HG03045 (cell line): ENCODE measurements at regions not wholly inside any gene's neighbourhood (a gene's known extent, or its start where the extent isn't known, plus 50 kb on each side); places are given as distances from the start of the nearest gene placed in this dataset.

Source experiments
- ATAC-seq: cut with Tn5 transposase; IDR thresholded peaks from one replicate; pipeline ENCODE4 v1.9.1; 2021; ENCODE audit warnings: mild to moderate bottlenecking, moderate library complexity; ENCODE audit not compliant: unreplicated experiment

DNA sequence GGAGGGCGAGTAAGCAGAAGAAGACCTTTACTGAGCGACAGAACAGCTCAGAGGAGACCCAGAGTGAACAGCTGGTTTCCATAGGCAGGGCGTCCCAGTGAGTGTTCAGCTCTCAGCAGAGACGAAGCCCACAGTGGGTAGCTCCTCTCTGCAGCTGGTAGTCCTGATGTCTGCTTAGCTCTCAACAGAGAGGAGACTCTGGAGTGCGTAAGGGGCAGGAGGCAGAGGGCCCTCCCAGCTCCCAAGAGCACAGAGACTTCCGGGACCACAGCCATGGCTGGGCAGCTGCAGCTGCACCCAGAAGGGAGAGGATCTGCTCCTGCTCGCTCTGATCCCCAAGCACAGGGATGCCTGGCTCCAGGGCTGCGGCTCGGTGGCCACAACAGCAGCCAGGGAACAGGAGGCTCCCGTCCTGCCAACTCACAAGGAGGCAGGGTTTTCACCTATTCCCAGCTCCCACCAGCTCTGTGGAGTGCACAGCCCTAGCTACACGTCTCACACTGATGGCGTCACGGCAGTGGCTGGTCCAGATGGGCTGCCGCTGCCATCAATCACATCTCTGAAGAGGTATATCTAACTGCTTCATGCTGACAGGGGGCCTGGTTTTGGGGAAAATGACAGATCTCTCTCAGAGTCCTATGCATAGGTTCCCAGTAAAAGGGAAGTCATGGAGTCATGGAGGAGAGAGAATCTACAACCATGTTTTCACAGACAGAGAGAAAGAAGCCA lies 2660.1 kb upstream of the PCDH20 start:
- no peak for ATAC-seq

DNA sequence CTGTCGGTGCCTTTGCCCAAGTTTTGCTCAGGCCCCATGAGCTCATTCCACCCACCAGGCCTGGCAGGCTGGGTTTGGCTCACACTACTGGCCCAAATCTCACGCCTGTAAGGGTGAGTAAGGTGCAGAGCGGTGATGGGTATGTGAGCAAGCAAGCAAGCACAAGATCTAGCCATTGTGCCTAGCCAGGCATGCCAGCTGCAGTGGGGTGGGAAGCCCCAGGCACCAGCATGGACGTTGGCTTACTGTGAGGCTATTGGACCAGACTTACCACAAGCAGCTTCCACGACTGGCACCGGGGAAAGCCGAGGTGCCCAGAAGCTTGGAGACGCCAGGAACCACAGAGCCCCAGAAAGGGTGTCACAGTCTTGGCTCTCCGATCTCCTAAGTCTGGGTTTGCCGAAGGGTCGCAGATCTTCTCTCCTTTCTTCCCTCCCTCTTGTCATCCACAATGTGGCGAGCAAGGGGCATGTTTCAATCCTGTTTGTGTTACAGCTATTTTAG lies 2659.4 kb upstream of the PCDH20 start:
- no peak for ATAC-seq

DNA sequence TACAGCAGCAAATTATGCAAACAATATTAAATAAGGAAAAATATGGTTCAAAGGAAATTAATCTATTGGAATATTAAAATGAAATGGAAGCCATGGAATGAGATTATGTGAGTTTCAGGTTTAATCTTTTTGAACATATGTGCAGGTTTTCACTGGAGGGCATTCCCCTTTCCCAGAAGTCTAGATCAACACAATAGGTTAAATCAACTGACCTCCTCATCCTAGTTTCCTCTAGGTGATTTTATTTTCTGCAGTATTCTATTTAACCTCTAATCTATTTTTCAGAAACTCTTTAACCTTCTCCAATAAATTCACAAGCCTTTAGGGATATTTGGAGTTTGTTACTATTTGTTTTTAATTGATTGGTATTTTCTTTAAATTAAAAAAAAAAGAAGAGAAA lies 2657.6 kb upstream of the PCDH20 start:
- no peak for ATAC-seq

DNA sequence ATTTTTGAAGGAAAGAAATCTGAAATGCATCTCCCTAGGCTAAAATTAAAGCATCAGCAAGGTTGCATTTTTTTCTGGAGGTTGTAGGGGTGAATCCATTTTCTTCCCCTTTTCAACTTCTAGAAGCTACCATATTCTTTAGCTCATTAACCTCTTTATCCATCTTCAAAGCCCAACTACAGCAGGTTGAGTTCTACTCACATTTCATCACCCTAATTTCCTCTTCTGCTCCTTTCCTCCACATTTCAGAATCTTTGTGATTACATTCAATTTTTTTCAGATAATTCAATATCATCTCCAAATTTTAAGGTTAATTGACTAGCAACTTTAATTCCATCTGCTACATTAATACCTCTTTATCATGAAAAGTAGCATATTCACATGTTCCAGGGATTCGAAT lies 2655.7 kb upstream of the PCDH20 start:
- ATAC-seq, result no peak

DNA sequence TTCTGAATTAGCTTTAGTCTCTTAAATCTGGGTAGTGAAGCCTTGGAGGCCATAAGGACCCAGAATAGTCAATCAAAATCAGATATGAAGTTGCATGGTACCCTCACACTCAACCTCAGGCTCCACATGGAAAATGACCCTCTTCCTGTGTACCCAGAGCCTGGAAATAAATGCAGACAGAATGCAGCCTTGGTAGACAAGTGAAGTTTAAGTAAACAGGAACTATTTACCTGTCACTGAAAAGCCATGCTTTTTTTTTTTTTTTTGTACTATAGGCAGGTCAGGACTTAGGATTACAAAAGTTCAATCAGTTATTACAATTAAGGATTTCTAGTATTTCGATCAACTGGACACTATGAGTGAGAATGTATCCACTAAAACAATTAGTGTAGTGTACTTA lies 2654.2 kb upstream of the PCDH20 start:
- no peak for ATAC-seq

DNA sequence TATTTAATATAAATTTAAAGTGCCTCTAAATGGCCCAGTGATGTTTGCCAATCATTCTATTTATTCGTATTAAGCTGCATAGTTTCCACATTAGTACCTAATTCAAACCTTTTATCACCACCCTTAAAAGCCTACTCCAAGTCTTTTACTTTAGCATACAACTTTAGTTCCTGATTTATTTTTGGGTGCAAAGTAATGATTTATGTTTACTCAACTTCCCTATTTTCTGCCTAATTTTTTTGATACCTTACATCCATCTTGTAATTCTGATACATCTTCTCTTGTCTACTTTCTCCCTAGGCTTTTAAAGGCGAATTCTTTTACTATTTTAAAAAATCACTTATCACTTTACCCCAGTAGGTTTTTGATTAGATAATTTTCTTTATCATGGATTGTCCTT lies 2651.1 kb upstream of the PCDH20 start:
- no peak for ATAC-seq

DNA sequence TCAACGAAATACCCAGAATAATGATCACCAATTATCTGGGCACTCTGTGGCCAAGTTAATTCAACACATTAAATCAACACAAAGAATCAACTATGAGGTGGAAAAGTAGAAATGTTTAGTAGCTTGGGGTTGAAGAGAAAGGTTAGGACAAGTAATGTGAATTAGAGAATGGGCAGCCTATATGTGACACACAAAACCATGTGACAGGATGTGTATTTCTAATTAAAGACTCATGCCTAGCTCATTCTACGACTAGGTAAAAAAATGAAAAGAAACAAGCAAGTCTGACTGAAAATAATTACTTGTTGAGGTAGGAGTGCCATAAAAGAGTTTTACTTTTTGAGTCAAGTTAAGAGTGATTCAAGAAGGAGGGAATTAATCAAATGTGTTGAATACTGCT lies 2646.0 kb upstream of the PCDH20 start:
- no peak for ATAC-seq

DNA sequence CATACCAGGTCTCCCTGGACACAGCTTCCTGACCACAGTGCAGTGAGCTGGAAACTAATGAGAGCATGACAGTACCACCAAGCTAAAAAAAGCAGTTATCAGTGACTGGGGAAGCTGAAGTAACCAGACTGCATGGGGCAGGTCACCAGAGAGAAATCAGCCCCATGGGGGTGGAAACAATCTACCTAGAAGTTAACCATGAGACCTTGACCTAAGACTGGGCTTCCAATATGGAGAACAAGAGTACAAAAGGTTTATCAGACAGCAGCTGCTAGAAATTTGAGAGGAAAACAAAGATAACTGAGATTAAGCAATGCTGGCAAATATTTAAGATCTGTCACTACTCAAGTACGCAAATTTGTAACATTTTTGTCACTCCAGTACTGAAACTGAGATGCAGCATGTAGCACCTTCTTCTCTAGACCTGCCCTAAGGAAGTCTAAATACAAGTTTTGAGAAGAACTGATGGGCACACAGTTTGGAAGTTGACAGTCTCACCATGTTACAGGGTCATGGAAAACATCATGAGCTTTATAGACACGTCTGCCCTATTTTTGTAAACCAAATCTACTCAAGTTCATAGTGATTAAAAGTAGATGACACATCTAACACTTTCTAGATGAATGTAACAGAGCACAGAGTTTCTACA lies 2641.8 kb upstream of the PCDH20 start:
- no peak for ATAC-seq

DNA sequence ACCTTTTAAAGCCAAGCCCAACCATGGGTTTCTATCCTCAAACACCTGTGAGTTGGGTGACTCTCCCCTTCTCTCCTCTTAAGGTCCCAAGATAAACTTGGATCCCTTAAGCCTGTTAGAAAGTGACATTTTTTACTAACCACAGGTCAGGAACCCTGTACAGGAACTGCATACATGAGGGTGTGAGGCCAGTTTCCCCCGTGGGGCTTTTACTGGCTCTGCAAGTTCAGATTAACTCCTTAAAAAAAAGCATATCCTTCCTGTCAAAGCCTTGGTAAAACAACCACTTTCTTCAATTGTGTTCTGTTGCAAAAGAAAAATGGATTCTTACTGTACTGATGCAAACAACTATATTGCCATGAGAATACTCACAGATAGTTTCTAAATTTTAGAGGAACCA lies 2638.7 kb upstream of the PCDH20 start:
- no peak for ATAC-seq

DNA sequence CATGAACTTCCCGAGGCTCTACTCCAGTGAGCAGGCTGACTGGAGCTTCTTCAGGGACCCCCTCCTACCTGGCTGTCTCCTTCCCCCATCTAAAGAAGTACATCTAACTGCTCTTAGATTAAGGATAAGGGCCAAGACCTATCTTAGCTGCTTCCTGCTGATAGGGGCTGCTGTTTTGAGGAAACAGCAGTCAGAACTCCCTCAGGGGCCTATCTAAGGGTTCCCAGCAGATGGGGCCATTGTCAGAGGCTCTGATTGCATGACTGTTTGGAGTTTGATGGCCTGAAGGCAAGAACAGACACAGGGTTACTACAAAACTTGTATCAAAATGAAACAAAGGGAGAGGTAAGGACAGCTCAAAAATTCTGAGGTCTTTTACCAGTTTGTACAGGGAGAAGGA lies 2636.9 kb upstream of the PCDH20 start:
- ATAC-seq, result no peak

DNA sequence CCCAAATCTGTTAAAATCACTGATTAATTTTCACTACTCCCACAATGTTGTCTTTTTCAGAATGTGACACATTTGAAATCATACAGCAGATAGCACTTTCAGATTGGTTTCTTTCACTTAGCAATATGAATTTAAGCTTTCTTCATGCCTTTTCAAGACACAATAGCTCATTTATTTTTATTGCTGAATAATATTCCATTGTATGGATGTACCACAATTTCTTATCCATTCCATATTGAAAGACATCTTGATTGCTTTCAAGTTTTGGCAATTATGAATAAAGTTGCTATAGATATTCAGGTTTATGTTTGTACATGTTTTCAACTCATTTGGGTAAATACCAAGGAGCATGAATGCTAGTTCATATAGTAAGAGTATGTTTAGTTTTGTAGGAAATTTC lies 2635.6 kb upstream of the PCDH20 start:
- ATAC-seq, result no peak

DNA sequence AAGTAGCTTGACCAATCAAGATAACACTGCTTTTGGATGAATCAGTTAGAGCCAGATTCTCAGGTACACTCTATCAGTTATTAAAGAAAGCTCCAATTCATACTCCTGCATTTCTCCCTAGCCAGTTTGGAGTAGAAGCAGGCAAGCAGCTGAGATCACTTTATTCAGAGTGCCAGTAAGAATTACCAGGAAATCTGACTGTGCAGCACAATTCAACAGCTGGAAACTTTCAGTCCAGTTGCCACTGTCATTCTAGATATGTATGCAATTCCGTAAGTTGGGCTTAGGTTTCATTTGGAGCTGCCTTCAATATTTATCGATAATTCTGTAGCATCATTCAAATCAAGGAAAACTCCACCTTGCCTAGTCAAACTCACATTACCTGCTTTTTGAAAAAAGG lies 2625.6 kb upstream of the PCDH20 start:
- ATAC-seq, result no peak

DNA sequence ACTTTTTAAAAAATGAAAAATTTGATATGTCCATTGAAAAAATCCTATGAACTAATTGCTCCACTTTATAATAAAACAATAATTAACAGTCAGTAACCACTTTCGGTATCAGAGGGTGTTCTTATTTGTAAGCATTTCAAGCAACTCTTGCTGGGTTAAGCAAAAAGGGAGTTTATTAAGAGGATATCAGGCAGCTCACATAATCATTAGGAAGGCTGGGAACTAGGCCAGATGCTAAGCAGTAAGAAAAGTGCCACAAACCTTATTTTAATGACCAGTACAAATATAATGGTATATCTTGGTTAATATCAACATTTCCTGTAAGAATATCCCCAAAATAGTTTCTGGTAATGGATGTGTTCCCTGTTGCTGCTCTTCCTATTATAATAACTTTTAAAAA lies 2618.3 kb upstream of the PCDH20 start:
- no peak for ATAC-seq

DNA sequence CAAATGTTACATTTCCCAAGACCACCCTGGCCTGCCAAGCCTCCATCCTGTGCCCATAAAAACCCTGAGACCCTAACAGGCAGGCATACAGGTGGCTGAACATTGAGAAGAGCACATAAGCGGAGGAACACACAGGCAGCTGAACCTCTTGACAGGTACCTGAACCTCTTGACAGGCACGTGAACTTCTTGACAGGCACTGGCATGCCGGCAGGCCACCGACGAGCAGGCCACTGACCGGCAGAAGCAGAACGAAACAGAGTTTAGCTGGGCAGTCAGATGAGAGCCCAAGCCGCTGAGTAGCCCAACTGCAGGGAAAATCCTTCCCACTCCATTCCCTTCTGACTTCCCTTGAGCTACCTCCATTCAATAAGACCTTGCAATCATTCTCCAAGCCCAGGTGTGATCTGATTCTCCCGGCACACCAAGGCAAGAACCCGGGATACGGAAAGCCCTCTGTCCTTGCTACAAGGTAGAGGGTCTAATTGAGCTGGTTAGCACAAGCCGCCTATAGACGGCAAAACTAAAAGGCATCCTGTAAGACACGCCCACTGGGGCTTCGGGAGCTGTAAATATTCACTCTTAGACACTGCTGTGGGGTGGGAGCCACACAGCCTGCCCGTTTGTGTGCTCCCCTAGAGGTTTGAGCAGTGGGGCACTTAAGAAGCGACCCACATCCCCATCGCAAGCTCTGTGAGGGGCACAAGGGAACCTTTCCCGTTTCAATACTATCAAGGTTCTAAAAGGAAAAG lies 2613.9 kb upstream of the PCDH20 start:
- ATAC-seq, result no peak

DNA sequence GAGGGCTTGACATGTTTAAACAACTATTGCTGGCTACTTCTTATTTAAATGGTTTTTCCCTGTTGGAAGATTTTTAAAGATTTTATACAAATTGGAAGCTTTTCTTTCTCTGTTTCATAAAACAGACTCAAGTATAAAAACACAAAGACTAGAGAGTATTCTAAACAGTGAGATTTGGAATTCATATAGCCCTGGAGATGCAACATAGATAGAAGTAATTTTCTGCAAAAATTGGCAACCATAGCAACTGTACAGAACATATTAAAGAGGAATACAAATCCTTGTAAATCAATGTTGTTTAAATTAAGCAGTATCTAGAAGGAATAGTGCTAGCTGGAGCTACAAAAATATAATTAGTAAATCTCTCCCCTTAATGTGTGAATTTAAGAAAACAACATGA lies 2612.9 kb upstream of the PCDH20 start:
- ATAC-seq, result no peak

DNA sequence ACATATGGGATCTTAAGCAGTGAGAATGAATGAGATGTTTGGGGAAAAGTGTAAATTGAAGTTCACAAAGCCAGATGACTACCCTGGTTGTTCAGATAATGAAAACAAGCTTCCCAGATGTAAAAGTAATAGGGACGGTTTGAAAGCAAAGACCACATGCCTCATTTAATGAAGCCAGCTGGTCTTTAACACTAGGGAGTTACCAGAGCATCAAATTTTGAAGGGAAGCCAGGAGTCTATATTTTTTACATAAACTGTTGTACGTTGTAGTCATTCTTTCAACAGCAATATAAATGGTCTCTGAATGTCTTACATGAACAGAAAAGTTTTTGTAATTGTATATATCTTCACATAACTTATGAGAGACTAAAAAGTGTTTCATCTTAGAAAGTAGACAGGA lies 2604.5 kb upstream of the PCDH20 start:
- ATAC-seq, result no peak

DNA sequence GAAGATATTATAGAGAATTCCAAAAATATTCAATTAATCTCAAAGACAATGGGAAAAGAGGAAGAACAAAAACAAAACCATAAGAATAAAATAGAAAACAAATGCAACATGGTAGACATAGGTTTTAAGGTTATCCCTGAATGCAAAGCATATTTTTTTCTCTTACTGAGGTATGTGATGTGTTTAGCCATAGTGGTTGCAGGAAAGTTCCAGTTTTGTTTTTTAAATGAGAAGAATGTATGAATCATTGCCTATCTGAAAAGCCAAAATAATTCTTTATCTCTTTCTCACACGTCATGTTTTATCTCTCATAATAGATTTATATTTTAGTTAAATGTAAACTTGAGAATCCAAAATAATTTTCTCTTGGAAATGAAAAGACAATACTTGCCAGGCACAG lies 2591.7 kb upstream of the PCDH20 start:
- no peak for ATAC-seq

DNA sequence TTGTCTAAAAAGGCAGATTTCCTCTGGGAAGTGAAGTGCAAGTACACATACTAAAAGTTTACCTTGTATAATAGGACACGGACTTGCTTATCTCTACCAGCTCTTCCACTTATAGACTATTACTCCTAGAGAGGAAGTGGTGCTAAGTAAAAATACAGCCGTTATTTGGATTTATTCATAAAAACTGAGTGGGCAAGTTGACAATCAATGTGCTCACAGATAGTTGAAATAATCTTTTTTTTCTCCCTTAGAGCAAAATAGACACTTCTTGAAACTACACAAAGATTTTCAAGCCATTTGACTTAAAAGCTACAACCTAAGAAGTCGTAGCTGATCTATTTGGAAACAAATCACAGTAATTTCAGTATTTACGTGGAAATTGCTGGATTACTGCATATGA lies 2584.7 kb upstream of the PCDH20 start:
- no peak for ATAC-seq

DNA sequence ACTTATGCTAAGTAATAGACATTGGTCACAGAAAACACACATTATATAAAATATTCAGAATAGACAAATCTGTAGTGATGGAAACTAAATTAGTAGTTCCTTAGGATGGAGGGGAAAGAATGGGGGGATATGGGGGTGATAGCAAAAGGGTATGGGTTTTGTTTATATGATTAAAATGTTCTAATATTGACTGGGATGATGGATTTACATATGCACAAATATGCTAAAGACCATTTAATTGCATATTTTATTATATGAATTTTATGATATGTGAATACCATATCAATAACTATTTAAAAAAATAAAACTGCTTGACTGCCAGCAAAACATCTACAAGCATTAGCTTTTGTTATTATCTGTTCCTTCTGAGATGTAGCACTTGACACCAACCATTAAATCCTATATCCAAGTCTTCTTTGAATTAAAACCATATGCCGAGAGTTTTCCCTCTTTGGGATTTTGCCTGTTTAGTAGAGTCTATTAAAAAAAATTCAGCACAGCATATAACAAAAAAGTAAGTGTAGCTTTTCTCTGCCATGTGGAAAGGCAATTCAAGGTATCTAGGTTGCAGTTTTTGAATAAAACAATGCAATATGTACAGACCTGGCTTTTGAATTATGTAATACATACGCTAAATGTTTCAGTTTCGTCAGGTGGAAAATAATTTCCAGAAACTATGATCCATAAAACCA lies 2584.1 kb upstream of the PCDH20 start:
- ATAC-seq, result no peak

DNA sequence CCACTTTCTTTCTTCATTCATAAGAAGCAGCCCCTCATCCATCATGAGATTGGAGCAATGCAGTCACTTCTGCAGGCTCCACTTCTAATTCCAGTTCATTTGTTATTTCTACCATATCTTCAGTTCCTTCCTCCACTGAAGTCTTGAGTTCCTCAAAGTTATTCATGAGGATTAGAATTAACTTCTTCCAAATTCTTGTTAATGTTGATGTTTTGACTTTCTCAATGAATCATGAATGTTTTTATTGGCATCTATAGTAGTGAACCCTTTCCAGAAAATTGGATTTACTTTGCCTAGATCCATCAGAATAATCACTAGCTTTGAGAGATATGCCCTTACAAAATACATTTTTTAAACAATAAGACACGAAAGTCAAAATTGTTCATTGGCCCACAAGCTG lies 2567.7 kb upstream of the PCDH20 start:
- no peak for ATAC-seq

DNA sequence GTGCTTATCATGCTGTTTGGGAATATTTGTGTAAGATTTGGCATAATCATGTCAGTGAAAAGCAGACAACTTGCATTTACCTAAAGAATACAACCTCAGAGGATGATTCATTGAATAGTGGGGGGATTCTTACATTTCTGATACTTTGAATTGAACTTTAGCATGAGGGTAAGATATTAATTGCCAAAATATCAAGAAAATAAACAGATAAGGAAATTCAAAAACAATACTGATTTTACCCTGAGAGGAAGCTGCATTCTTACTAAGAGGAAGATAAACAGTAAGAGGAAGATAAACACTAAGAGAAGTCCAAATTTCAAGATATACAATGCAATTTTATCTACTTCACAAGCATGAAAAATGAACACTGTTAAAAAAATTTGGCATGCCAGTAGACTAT lies 2564.3 kb upstream of the PCDH20 start:
- no peak for ATAC-seq
